OCI-LY1 (cell line): ENCODE measurements at regions not wholly inside any gene's neighbourhood (a gene's known extent, or its start where the extent isn't known, plus 50 kb on each side); places are given as distances from the start of the nearest gene placed in this dataset.

Experiments used
- H2AFZ ChIP-seq: fragments of 200-600 bp; sonication (generic), shearing (Covaris generic); 2 replicates; pipeline ENCODE4 v1.6.0; 2014; ENCODE audit warnings: antibody characterized with exemption, mild to moderate bottlenecking, low read length
- H3F3A ChIP-seq: fragments of 200-600 bp; sonication (generic), shearing (Covaris generic); 2 replicates; pipeline ENCODE4 v1.6.0; 2014; ENCODE audit warnings: mild to moderate bottlenecking, antibody characterized with exemption, low read length, moderate library complexity; ENCODE audit not compliant: insufficient read depth
- H3K27ac ChIP-seq: fragments of 200-600 bp; sonication (generic); 2 replicates; pipeline ENCODE4 v1.5.1; 2014; ENCODE audit warnings: low read length, mixed run types, mild to moderate bottlenecking, low read depth; ENCODE audit not compliant: poor library complexity, severe bottlenecking
- H3K27me3 ChIP-seq: fragments of 200-600 bp; sonication (generic); 2 replicates; pipeline ENCODE4 v1.6.0; 2014; ENCODE audit warnings: antibody characterized with exemption, mild to moderate bottlenecking, low read length, moderate library complexity; ENCODE audit not compliant: insufficient read depth
- H3K36me3 ChIP-seq: fragments of 200-600 bp; sonication (generic); 2 replicates; pipeline ENCODE4 v1.6.1; 2014; ENCODE audit warnings: mild to moderate bottlenecking, antibody characterized with exemption, low read length, moderate library complexity, mixed read lengths; ENCODE audit not compliant: insufficient read depth
- H3K4me1 ChIP-seq: fragments of 200-600 bp; sonication (generic); 2 replicates; pipeline ENCODE4 v1.5.1; 2014; ENCODE audit warnings: mild to moderate bottlenecking, low read length, moderate library complexity; ENCODE audit not compliant: insufficient read depth, severe bottlenecking
- H3K4me2 ChIP-seq: fragments of 200-600 bp; sonication (generic), shearing (Covaris generic); 2 replicates; pipeline ENCODE4 v1.6.1; 2014; ENCODE audit warnings: low read length
- H3K4me3 ChIP-seq: fragments of 200-600 bp; sonication (generic); 2 replicates; pipeline ENCODE4 v1.5.1; 2014; ENCODE audit warnings: low read length, low read depth, mild to moderate bottlenecking, mixed read lengths; ENCODE audit not compliant: poor library complexity, severe bottlenecking
- H3K79me2 ChIP-seq: fragments of 200-600 bp; shearing (Covaris generic); 2 replicates; pipeline ENCODE4 v1.6.1; 2016; ENCODE audit warnings: mixed run types, low read length, mixed read lengths; ENCODE audit not compliant: insufficient read depth
- H3K9ac ChIP-seq: fragments of 200-600 bp; sonication (generic), shearing (Covaris generic); 2 replicates; pipeline ENCODE4 v1.6.1; 2014; ENCODE audit warnings: mild to moderate bottlenecking, low read length, mixed read lengths
- H3K9me2 ChIP-seq: fragments of 200-600 bp; sonication (generic), shearing (Covaris generic); 2 replicates; pipeline ENCODE4 v1.6.1; 2014; ENCODE audit warnings: low read depth, mild to moderate bottlenecking, low read length, mixed read lengths
- H3K9me3 ChIP-seq: fragments of 200-600 bp; shearing (Covaris generic); 2 replicates; pipeline ENCODE4 v1.6.1; 2014; ENCODE audit warnings: low read length, mixed read lengths
- H4K20me1 ChIP-seq: fragments of 200-600 bp; sonication (generic), shearing (Covaris generic); 2 replicates; pipeline ENCODE4 v1.6.0; 2016; ENCODE audit warnings: mild to moderate bottlenecking, low read length; ENCODE audit not compliant: insufficient read depth
- CTCF ChIP-seq: fragments of 200-600 bp; sonication (generic), shearing (Covaris generic); IDR thresholded peaks from 2 replicates; pipeline ENCODE4 v1.5.1; 2017; ENCODE audit warnings: mild to moderate bottlenecking, antibody characterized with exemption, low read length, moderate library complexity, mixed read lengths
- EZH2 ChIP-seq: fragments of 200-600 bp; sonication (generic), shearing (Covaris generic); IDR thresholded peaks from 2 replicates; pipeline ENCODE4 v1.8.0; 2017; ENCODE audit warnings: borderline replicate concordance, mixed run types, mild to moderate bottlenecking, antibody characterized with exemption, low read length, moderate library complexity, mixed read lengths

GRCh38 chr1:184187097-184187496 lies 135.6 kb downstream of the TSEN15 start:
- no peak overlapping the region for H3K9ac ChIP-seq
- TF ChIP-seq EZH2 (no peak), CTCF (no peak)
- H2AFZ ChIP-seq, result no peak overlapping the region
- no peaks in the 10 kb centered on the region for H3K79me2 ChIP-seq
- H3K4me3 ChIP-seq, result no peak overlapping the region
- no peak overlapping the region for H3K27ac ChIP-seq
- H3K27me3 ChIP-seq, result no peaks in the 10 kb centered on the region
- no peaks in the 10 kb centered on the region for H3K9me2 ChIP-seq
- no peaks in the 10 kb centered on the region for H3F3A ChIP-seq
- H4K20me1 ChIP-seq, result no peaks in the 10 kb centered on the region
- H3K9me3 ChIP-seq, result no peaks in the 10 kb centered on the region
- H3K4me2 ChIP-seq, result no peak overlapping the region
- H3K4me1 ChIP-seq, result no peaks in the 10 kb centered on the region
- no peaks in the 10 kb centered on the region for H3K36me3 ChIP-seq

DNA sequence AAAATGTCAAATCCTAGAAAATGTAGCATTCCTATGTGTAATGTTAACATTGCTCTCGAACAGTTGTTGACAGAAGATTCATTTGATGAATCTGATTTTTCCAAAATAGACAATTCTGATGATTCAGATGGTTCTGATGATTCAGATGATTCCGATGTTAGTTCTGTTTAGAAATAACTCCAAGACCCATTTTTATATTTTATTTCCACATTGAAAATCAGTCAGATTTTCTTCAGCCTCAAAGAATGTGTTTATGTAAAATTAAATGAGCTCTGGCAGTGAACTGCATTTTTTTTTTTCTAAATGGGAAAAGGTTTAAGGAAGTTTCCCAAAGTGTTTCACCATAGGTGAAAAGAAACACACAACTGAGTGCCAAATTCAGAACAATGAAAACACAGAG lies 136.5 kb downstream of the TSEN15 start:
- H3K9me2 ChIP-seq, result no peaks in the 10 kb centered on the region
- H4K20me1 ChIP-seq, result no peaks in the 10 kb centered on the region
- no peaks in the 10 kb centered on the region for H3K79me2 ChIP-seq
- H3K4me2 ChIP-seq, result no peak overlapping the region
- H3K27me3 ChIP-seq, result no peaks in the 10 kb centered on the region
- no peak for TF ChIP-seq EZH2
- TF ChIP-seq CTCF, result no peak
- H3K9ac ChIP-seq, result no peak overlapping the region
- H3F3A ChIP-seq, result no peaks in the 10 kb centered on the region
- no peak overlapping the region for H3K4me3 ChIP-seq
- H3K9me3 ChIP-seq, result no peaks in the 10 kb centered on the region
- no peak overlapping the region for H2AFZ ChIP-seq
- no peaks in the 10 kb centered on the region for H3K36me3 ChIP-seq
- H3K4me1 ChIP-seq, result no peaks in the 10 kb centered on the region
- H3K27ac ChIP-seq, result no peak overlapping the region

DNA sequence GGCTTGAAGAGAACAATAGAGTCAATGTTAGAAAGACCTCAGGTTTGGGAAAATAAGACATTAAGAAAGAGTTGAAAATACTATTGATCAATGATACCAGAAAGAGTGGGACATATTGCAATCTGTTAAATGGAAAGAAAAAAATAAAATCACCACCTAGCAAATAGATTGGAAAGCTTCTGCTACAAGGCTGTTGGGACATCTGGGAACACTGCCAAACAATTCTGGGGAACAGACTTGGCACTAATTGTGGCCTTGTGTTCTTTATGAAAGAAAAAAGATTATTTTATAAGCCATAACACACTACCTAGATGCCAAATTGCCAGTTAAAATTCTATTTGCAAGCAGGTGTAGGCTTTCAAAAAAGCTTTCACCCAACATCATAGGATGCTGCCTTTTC lies 137.8 kb downstream of the TSEN15 start:
- TF ChIP-seq CTCF, result no peak
- Histone ChIP-seq H3K36me3 (no peaks in the 10 kb centered on the region), H3K79me2 (no peaks in the 10 kb centered on the region)

More for the DNA sequence above, 137.8 kb downstream of the TSEN15 start:
- no peak overlapping the region for H3K4me3 ChIP-seq
- no peak overlapping the region for H2AFZ ChIP-seq
- H3K27me3 ChIP-seq, result no peaks in the 10 kb centered on the region
- no peaks in the 10 kb centered on the region for H3K9me3 ChIP-seq
- H3K9ac ChIP-seq, result no peak overlapping the region
- no peaks in the 10 kb centered on the region for H3K4me1 ChIP-seq
- H3K27ac ChIP-seq, result no peak overlapping the region
- no peak overlapping the region for H3K4me2 ChIP-seq
- H4K20me1 ChIP-seq, result no peaks in the 10 kb centered on the region
- H3K9me2 ChIP-seq, result no peaks in the 10 kb centered on the region
- H3F3A ChIP-seq, result no peaks in the 10 kb centered on the region
